Stomach (tissue), 4 donors: ENCODE measurements at regions not wholly inside any gene's neighbourhood (a gene's known extent, or its start where the extent isn't known, plus 50 kb on each side); places are given as distances from the start of the nearest gene placed in this dataset.

Experiments used
- EP300 ChIP-seq: sonication (generic); formaldehyde crosslinking; IDR thresholded peaks from one replicate; pipeline ENCODE4 v1.6.1; 2017; ENCODE audit warnings: antibody characterized with exemption
- TF ChIP-seq, protein P1 (sequence below), 7 experiments: fragments of 450-650 bp in 4 of 7; fragments of 200-600 bp in 3 of 7; sonication (generic) in 3 of 7; IDR thresholded peaks; one replicate each; pipeline ENCODE4 v1.5.1; 2016 to 2019; ENCODE audit warnings: antibody characterized with exemption in 7 of 7, control low read depth in 2 of 7, mild to moderate bottlenecking in 1 of 7

DNA sequence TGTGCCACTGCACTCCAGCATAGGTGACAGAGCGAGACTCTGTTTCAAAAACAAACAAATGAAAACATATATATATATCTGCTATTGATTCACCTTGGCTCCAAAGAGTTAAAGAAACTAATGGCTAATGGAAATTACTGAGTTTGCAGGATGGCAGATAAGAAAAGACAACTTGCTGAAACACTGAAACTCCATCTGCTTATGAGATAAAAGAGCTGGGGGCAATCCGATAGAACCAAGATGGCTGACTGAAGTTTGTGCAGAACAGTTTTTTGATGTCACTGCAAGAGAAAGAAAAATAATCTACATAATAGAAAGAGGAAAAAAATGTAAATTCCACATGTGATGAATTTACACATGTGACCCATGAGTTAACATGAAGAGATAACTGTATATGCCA is 88.2 kb downstream of the LRATD1 start:
- no peak for TF ChIP-seq EP300
- TF ChIP-seq, protein P1, sequence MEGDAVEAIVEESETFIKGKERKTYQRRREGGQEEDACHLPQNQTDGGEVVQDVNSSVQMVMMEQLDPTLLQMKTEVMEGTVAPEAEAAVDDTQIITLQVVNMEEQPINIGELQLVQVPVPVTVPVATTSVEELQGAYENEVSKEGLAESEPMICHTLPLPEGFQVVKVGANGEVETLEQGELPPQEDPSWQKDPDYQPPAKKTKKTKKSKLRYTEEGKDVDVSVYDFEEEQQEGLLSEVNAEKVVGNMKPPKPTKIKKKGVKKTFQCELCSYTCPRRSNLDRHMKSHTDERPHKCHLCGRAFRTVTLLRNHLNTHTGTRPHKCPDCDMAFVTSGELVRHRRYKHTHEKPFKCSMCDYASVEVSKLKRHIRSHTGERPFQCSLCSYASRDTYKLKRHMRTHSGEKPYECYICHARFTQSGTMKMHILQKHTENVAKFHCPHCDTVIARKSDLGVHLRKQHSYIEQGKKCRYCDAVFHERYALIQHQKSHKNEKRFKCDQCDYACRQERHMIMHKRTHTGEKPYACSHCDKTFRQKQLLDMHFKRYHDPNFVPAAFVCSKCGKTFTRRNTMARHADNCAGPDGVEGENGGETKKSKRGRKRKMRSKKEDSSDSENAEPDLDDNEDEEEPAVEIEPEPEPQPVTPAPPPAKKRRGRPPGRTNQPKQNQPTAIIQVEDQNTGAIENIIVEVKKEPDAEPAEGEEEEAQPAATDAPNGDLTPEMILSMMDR (IDR thresholded peaks at IDR 0.05) = no peak
